ENCODE measurements at regions not wholly inside any gene's neighbourhood (a gene's known extent, or its start where the extent isn't known, plus 50 kb on each side); places are given as distances from the start of the nearest gene placed in this dataset.

DNA sequence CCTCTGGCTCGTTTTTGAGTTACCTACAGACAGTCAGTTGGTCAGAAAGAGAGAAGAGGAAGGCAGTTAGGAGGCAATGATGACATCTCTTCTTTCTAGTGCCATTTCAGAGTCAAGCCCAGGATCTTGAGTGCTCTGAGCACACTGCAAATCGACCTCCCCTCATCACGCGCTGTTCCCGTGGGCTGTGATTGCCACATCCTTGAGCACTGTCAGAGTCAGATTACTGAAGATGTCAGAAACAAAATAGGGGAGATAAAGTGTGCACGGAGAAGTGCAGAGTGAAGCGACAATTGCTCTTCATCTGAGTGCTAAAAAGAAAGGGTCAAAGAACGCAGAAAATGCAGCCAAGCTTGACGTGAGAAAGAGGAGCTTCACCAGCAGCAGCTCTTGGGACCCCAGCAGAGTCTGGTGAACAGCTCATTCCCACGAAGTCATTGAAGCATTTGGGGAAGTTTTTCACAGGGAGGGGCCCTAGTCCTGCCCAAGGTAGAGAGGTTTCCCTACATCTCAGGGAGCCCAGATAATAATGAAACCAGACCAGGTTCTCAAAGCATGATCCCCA, 661.7 kb upstream of the AUTS2 start:
- TF ChIP-seq, protein P1, sequence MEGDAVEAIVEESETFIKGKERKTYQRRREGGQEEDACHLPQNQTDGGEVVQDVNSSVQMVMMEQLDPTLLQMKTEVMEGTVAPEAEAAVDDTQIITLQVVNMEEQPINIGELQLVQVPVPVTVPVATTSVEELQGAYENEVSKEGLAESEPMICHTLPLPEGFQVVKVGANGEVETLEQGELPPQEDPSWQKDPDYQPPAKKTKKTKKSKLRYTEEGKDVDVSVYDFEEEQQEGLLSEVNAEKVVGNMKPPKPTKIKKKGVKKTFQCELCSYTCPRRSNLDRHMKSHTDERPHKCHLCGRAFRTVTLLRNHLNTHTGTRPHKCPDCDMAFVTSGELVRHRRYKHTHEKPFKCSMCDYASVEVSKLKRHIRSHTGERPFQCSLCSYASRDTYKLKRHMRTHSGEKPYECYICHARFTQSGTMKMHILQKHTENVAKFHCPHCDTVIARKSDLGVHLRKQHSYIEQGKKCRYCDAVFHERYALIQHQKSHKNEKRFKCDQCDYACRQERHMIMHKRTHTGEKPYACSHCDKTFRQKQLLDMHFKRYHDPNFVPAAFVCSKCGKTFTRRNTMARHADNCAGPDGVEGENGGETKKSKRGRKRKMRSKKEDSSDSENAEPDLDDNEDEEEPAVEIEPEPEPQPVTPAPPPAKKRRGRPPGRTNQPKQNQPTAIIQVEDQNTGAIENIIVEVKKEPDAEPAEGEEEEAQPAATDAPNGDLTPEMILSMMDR (IDR thresholded peaks at IDR 0.05) = no peak
- TF ChIP-seq POLR2A (IDR thresholded peaks at IDR 0.05) = no peak
